Stimulated activated memory B cell treated with anti-CD40 and anti-IgM and Interleukin-4, amounts not matched to agents 10 μg/mL and 1 μg/mL and 100 μg/mL, for 72 hours (primary cell): ENCODE measurements at regions not wholly inside any gene's neighbourhood (a gene's known extent, or its start where the extent isn't known, plus 50 kb on each side); places are given as distances from the start of the nearest gene placed in this dataset.

Experiments
- ATAC-seq: fragments of 150-1000 bp; cut with Tn5 transposase; 2 replicates; pipeline ENCODE4 v1.10.0; 2021
- H3K27ac Mint-ChIP-seq: one replicate; pipeline ENCODE4 v1.8.0; 2022; ENCODE audit warnings: mild to moderate bottlenecking, mixed read lengths
- H3K27me3 Mint-ChIP-seq: one replicate; pipeline ENCODE4 v1.8.0; 2022; ENCODE audit warnings: mixed read lengths
- H3K36me3 Mint-ChIP-seq: one replicate; pipeline ENCODE4 v1.8.0; 2022; ENCODE audit warnings: mixed read lengths
- H3K4me1 Mint-ChIP-seq: one replicate; pipeline ENCODE4 v1.8.0; 2022; ENCODE audit warnings: mixed read lengths
- H3K4me3 Mint-ChIP-seq: one replicate; pipeline ENCODE4 v1.8.0; 2022; ENCODE audit warnings: mild to moderate bottlenecking, moderate library complexity, mixed read lengths
- H3K9me3 Mint-ChIP-seq: one replicate; pipeline ENCODE4 v1.8.0; 2022; ENCODE audit warnings: mixed read lengths

DNA sequence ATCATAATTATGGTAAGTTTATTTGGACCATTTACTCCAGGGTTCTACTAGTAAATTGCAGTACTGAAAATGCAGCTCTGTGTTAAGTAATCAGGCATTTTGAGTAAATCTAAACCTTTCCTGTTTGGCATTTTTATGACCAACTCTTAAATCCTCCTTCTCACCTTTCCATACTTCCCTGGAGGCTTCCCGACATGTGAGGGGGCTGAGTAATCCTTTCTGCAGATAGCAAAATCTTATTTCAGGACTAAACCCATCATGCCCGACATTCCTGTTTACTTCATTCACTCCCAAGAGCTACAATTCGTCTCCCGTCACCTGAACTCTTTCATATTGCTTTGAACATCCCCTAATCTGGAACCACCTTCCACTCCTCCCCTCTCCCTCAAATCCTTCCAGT, 296.6 kb downstream of the IKZF2 start:
- H3K27ac Mint-ChIP-seq, result no peak overlapping the region

DNA sequence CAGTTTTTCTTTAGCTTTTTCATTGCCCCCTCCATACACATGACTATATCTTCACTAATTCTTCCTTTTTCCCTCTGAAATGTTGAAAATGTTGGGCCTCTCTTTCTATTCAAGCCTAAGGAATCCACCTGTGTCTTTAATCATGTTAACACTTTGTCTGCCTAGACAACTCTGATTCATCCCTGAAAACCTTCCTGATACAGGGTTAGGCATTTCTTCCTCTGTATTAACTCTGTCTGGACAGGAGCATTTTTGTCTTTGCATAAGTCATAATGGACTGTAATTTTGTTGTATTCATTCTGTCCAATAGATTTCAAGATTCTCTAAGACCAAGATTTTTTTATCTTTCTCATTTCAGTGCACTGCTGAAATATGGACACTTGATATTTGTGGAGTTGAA, 297.3 kb downstream of the IKZF2 start:
- Mint-ChIP-seq H3K4me1 (no peaks in the 10 kb centered on the region), H3K36me3 (no peaks in the 10 kb centered on the region), H3K9me3 (no peaks in the 10 kb centered on the region), H3K4me3 (no peak overlapping the region), H3K27me3 (no peaks in the 10 kb centered on the region), H3K27ac (no peak overlapping the region)
- ATAC-seq, result no peak

More for the DNA sequence above, 296.6 kb downstream of the IKZF2 start:
- Mint-ChIP-seq H3K36me3 (no peaks in the 10 kb centered on the region), H3K27me3 (no peaks in the 10 kb centered on the region), H3K4me3 (no peak overlapping the region), H3K9me3 (no peaks in the 10 kb centered on the region), H3K4me1 (no peaks in the 10 kb centered on the region)
- ATAC-seq, result no peak

- no peaks in the 10 kb centered on the region for H3K27me3 Mint-ChIP-seq
- H3K9me3 Mint-ChIP-seq, result no peaks in the 10 kb centered on the region
- H3K36me3 Mint-ChIP-seq, result no peaks in the 10 kb centered on the region
- no peak overlapping the region for H3K4me3 Mint-ChIP-seq
- H3K4me1 Mint-ChIP-seq, result no peaks in the 10 kb centered on the region
- H3K27ac Mint-ChIP-seq, result no peak overlapping the region
- ATAC-seq, result no peak
These were observed 305.5 kb downstream of the IKZF2 start for GRCh38 chr2:212845941-212846340.

- no peaks in the 10 kb centered on the region for H3K27me3 Mint-ChIP-seq
- H3K9me3 Mint-ChIP-seq, result no peaks in the 10 kb centered on the region
- no peak for ATAC-seq
- no peak overlapping the region for H3K27ac Mint-ChIP-seq
- no peaks in the 10 kb centered on the region for H3K4me1 Mint-ChIP-seq
- H3K36me3 Mint-ChIP-seq, result no peaks in the 10 kb centered on the region
- no peak overlapping the region for H3K4me3 Mint-ChIP-seq
These were observed 305.0 kb upstream of the ERBB4 start for GRCh38 chr2:212843409-212844199.

- no peaks in the 10 kb centered on the region for H3K27me3 Mint-ChIP-seq
- no peak for ATAC-seq
These were observed 304.1 kb upstream of the ERBB4 start for GRCh38 chr2:212842544-212843185.

DNA sequence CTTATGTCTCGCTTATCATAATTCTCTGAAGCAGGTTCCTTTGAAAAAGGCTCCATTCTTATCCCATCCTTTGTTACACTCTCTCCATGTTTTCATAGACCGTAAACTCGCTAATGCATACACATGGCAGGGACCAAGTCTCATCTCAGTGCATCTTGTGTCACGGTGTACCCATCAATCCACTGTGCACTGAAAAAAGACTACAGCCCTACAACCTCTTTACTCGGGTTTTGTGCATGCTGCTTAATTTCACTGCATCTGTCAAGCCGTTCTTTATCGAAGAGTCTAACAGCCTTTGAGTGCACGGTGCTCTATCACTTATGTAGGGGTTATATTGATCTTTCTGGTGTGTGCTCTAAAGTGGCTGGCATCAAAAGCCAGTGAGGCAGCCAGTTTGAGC, 302.9 kb upstream of the ERBB4 start:
- Mint-ChIP-seq H3K4me3 (no peak overlapping the region), H3K27me3 (no peaks in the 10 kb centered on the region), H3K27ac (no peak overlapping the region), H3K4me1 (no peaks in the 10 kb centered on the region), H3K9me3 (no peaks in the 10 kb centered on the region), H3K36me3 (no peaks in the 10 kb centered on the region)
- ATAC-seq, result no peak

More at GRCh38 chr2:212842544-212843185, 304.1 kb upstream of the ERBB4 start:
- Mint-ChIP-seq H3K36me3 (no peaks in the 10 kb centered on the region), H3K9me3 (no peaks in the 10 kb centered on the region), H3K27ac (no peak overlapping the region), H3K4me3 (no peak overlapping the region), H3K4me1 (no peaks in the 10 kb centered on the region)

DNA sequence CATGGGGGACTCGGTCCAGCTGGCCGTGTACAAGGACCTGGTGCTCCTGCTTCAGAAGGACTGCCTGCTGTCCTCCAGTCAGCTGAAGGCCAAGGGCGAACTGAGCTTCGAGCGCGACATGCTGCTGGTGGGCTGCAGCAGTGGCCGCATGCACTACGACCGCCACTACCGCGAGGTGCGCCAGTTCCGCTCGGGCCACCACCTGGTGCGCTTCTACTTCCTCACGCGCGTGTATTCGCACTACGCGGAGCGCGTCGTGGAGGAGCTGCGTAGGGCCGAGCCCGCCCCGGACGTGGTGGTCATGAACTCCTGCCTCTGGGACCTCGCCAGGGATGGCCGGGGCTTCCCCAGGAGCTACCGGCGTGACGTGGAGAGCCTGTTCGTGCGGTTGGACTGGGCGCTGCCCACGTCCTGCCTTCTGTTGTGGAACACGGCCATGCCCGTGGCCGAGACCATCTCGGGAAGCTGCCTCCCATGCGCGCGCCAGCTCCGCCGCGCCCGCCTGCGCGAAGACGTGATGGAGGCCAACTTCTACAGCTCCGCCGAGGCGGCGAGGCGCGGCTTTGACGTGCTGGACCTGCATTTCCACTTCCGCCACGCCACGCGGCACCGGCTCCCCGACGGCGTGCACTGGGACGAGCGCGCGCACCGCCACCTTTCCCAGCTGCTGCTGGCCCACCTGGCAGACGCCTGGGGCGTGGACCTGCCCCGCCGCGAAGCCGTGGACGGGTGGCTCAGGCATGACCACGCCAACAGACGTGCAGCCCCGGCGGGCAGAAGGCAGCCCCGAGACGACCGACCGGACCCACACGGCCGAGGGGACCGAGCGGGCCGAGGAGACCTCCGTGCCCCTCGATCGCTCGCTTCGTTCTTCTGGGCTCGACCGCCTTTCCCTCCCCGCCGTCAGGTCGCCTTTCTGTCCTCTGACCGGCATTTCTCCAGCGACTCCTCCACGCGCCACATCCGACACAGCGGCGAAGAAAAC, 293.9 kb upstream of the ERBB4 start:
- Mint-ChIP-seq H3K9me3 (peaks cover 6% of the 10 kb centered on the region), H3K4me3 (no peak overlapping the region), H3K27ac (no peak overlapping the region), H3K36me3 (no peaks in the 10 kb centered on the region), H3K4me1 (no peaks in the 10 kb centered on the region), H3K27me3 (no peaks in the 10 kb centered on the region)
- ATAC-seq, result no peak

DNA sequence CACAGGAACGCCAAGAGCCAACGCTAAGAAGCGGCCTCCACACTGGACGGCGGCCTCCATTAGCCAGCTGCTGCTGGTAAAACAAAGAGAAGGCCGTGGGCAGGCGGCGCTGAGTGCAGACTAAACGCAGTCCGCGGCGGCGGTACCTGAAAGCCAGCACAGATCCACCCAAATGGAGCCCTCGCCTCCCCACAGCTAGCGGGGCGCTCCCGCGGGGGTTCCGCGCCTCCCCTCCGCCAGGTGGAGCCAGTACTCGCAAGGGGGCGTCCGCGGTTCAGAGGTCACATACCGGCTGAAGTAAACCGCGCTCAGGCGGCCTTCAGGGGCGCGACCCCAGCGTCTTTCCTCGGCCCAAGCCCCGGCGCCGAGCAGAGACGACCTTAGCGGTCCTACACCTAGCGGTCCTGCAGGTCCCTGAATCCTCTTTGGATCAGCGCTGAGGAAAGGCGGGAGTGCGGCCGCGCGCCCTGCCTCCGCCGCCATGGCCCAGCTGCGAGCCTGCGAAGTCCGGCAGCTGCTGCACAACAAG, 293.1 kb upstream of the ERBB4 start:
- Mint-ChIP-seq H3K27ac (no peak overlapping the region), H3K4me1 (no peaks in the 10 kb centered on the region), H3K4me3 (no peak overlapping the region), H3K9me3 (peaks cover 6% of the 10 kb centered on the region), H3K27me3 (no peaks in the 10 kb centered on the region), H3K36me3 (no peaks in the 10 kb centered on the region)
- ATAC-seq, result peak; percentile 41

- H3K27me3 Mint-ChIP-seq, result peaks cover 11% of the 10 kb centered on the region
- no peak overlapping the region for H3K4me3 Mint-ChIP-seq
- H3K36me3 Mint-ChIP-seq, result no peaks in the 10 kb centered on the region
- H3K27ac Mint-ChIP-seq, result no peak overlapping the region
- no peak for ATAC-seq
- no peaks in the 10 kb centered on the region for H3K9me3 Mint-ChIP-seq
- peaks cover 6% of the 10 kb centered on the region for H3K4me1 Mint-ChIP-seq
These were observed 277.7 kb upstream of the ERBB4 start for GRCh38 chr2:212816267-212816666.

GRCh38 chr2:212815453-212815852, 276.9 kb upstream of the ERBB4 start:
- H3K9me3 Mint-ChIP-seq, result no peaks in the 10 kb centered on the region
- H3K27me3 Mint-ChIP-seq, result peaks cover 11% of the 10 kb centered on the region
- H3K27ac Mint-ChIP-seq, result no peak overlapping the region
- peaks cover 6% of the 10 kb centered on the region for H3K4me1 Mint-ChIP-seq
- ATAC-seq, result no peak
- no peaks in the 10 kb centered on the region for H3K36me3 Mint-ChIP-seq
- H3K4me3 Mint-ChIP-seq, result no peak overlapping the region

DNA sequence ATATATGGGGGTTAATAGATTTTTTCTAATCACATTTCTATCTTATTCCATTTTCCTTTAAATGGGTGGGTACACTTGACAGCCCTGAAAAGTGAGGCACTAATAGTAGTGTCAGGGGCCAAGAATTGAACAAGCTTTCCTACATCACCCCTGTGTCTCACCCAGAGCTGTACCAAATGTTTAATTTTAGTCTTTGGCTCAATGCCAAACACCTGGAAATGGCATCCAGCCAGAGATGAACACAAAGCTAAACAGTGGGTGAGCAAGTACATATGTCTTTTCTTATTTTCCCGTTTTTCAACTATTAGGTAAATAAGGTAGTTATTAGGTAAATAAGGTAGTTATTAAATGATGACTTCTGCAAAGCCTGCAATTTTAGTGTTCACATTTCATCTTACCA, 276.3 kb upstream of the ERBB4 start:
- peaks cover 6% of the 10 kb centered on the region for H3K4me1 Mint-ChIP-seq
- peaks cover 11% of the 10 kb centered on the region for H3K27me3 Mint-ChIP-seq
- no peaks in the 10 kb centered on the region for H3K36me3 Mint-ChIP-seq
- no peaks in the 10 kb centered on the region for H3K9me3 Mint-ChIP-seq
- no peak overlapping the region for H3K27ac Mint-ChIP-seq
- ATAC-seq, result no peak
- no peak overlapping the region for H3K4me3 Mint-ChIP-seq

GRCh38 chr2:212811921-212812320, 273.3 kb upstream of the ERBB4 start:
- H3K27ac Mint-ChIP-seq, result no peak overlapping the region
- H3K27me3 Mint-ChIP-seq, result peaks cover 4% of the 10 kb centered on the region
- H3K36me3 Mint-ChIP-seq, result no peaks in the 10 kb centered on the region
- H3K9me3 Mint-ChIP-seq, result no peaks in the 10 kb centered on the region
- peaks cover 6% of the 10 kb centered on the region for H3K4me1 Mint-ChIP-seq
- no peak for ATAC-seq
- H3K4me3 Mint-ChIP-seq, result no peak overlapping the region

DNA sequence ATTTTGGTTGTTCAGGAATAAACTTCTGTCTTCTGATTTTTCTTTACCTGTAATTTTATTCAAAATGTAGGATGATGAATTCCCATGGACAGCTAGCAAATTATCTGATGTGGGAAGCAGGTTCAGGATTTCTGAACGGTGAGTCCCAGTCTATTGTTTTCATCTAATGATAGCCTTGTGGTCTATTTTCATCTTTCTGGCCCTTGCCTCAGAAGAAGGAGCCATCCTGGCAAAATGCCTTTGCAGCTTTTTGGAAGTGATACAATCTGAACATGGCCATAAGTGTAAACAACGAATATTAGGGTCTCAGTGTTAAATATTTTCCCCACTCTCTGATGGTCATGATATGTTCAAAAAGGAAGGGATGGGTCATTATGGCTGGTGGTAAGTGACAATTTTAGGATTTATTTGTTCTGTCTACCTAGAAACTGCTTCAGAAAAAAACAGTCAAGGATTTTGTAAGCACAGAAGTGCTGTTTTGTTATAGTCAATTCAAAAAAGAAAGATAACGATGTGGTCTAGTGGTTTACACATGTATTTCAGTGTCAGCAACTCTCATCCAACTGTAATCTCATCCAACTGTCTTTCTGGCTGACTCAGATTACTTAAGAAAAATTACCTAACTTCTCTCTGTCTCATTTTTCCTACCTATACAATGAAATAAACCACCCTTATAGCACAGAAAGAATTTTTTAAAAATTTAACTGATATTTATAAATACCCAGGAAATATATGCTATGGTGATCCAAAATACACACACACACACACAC, 272.6 kb upstream of the ERBB4 start:
- peaks cover 6% of the 10 kb centered on the region for H3K4me1 Mint-ChIP-seq
- H3K9me3 Mint-ChIP-seq, result no peaks in the 10 kb centered on the region
- H3K27ac Mint-ChIP-seq, result no peak overlapping the region
- H3K36me3 Mint-ChIP-seq, result no peaks in the 10 kb centered on the region
- H3K27me3 Mint-ChIP-seq, result no peaks in the 10 kb centered on the region
- ATAC-seq, result no peak
- no peak overlapping the region for H3K4me3 Mint-ChIP-seq

GRCh38 chr2:212797484-212798205, 259.0 kb upstream of the ERBB4 start:
- H3K36me3 Mint-ChIP-seq, result no peaks in the 10 kb centered on the region
- no peak for ATAC-seq

More at GRCh38 chr2:212797484-212798205, 259.0 kb upstream of the ERBB4 start:
- Mint-ChIP-seq H3K9me3 (no peaks in the 10 kb centered on the region), H3K27ac (no peak overlapping the region), H3K4me3 (no peak overlapping the region), H3K4me1 (no peaks in the 10 kb centered on the region), H3K27me3 (no peaks in the 10 kb centered on the region)
